ENCODE measurements at regions not wholly inside any gene's neighbourhood (a gene's known extent, or its start where the extent isn't known, plus 50 kb on each side); places are given as distances from the start of the nearest gene placed in this dataset.

DNA sequence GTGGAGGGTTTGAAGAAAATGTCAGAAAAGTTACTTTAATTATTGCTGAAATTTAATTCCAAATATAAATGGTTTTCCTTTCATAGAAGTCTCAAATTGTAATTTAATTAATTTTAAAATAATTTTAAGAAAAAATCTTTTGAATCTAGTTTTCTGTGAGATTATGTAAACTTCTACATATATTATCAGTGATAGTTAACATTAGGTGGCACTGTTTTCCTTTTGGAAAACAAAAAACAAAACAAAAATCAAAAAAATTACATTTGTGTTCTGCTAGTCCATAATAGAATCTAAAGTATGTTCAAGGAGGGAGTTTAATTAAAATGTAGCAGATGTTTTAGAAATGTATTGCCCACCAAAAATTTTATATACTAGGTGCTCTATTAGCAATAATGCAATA is 1456.7 kb downstream of the REEP3 start:
- Histone ChIP-seq H3K27ac (no peak overlapping the region), H3K4me3 (ENCODE audit: low read depth in 1 of 2, low read length in 1 of 2) (no peak overlapping the region), H3K27me3 (no peaks in the 10 kb centered on the region), H3K36me3 (no peaks in the 10 kb centered on the region), H3K4me1 (ENCODE audit: control insufficient read depth in 1 of 2, insufficient read depth in 1 of 2, low read depth in 1 of 2, low read length in 1 of 2) (no peaks in the 10 kb centered on the region), H3K9me3 (no peaks in the 10 kb centered on the region)
- TF ChIP-seq, protein P1, sequence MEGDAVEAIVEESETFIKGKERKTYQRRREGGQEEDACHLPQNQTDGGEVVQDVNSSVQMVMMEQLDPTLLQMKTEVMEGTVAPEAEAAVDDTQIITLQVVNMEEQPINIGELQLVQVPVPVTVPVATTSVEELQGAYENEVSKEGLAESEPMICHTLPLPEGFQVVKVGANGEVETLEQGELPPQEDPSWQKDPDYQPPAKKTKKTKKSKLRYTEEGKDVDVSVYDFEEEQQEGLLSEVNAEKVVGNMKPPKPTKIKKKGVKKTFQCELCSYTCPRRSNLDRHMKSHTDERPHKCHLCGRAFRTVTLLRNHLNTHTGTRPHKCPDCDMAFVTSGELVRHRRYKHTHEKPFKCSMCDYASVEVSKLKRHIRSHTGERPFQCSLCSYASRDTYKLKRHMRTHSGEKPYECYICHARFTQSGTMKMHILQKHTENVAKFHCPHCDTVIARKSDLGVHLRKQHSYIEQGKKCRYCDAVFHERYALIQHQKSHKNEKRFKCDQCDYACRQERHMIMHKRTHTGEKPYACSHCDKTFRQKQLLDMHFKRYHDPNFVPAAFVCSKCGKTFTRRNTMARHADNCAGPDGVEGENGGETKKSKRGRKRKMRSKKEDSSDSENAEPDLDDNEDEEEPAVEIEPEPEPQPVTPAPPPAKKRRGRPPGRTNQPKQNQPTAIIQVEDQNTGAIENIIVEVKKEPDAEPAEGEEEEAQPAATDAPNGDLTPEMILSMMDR (IDR thresholded peaks at IDR 0.05): no peak

DNA sequence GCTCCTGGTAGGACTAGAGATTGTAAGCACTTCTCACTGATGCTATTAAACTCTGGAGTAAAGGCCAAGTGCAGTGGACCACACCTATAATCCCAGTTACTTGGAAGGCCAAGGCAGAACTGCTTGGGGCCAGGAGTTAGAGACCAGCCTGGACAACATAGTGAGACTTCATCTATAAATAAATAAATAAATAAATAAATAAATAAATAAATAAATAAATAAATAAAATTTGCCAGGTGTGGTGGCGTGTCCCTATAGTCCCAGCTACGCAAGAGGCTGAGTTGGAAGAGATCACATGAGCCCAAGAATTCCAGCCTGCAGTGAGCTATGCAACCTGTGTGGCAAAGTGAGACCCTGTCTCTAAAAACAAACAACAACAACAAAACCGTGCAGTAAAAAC is 1475.7 kb downstream of the REEP3 start:
- no peak overlapping the region for H3K4me3 ChIP-seq (ENCODE audit: low read depth in 1 of 2, low read length in 1 of 2)
- no peaks in the 10 kb centered on the region for H3K36me3 ChIP-seq
- no peaks in the 10 kb centered on the region for H3K27me3 ChIP-seq
- TF ChIP-seq, protein P1 (IDR thresholded peaks at IDR 0.05): no peak
- H3K27ac ChIP-seq: no peak overlapping the region
- no peaks in the 10 kb centered on the region for H3K4me1 ChIP-seq (ENCODE audit: control insufficient read depth in 1 of 2, insufficient read depth in 1 of 2, low read depth in 1 of 2, low read length in 1 of 2)
- H3K9me3 ChIP-seq: no peaks in the 10 kb centered on the region

DNA sequence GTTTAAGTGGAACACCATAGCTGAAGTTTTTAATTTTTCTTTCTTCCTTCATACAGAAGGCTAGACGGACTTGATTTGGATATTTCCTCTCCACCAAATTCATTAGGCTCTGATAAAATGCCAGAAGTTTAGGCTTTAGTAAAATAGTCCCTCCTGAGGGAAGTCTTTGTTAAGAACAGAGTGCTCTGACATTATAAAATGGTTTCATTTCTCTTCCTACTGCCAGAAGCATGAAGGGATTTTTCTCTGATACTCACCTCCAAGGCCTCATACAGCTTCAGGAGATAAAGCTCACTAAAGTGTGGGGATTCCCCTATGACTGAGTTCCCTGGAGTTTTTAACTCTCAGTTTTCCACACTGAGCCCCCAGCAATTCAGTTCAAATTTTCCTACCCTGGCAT is 1489.6 kb downstream of the REEP3 start:
- H3K36me3 ChIP-seq: no peaks in the 10 kb centered on the region
- H3K27ac ChIP-seq: no peak overlapping the region
- H3K9me3 ChIP-seq: no peaks in the 10 kb centered on the region
- H3K27me3 ChIP-seq: no peaks in the 10 kb centered on the region
- TF ChIP-seq, protein P1 (IDR thresholded peaks at IDR 0.05): no peak
- H3K4me1 ChIP-seq (ENCODE audit: control insufficient read depth in 1 of 2, insufficient read depth in 1 of 2, low read depth in 1 of 2, low read length in 1 of 2): no peaks in the 10 kb centered on the region
- H3K4me3 ChIP-seq (ENCODE audit: low read depth in 1 of 2, low read length in 1 of 2): no peak overlapping the region

DNA sequence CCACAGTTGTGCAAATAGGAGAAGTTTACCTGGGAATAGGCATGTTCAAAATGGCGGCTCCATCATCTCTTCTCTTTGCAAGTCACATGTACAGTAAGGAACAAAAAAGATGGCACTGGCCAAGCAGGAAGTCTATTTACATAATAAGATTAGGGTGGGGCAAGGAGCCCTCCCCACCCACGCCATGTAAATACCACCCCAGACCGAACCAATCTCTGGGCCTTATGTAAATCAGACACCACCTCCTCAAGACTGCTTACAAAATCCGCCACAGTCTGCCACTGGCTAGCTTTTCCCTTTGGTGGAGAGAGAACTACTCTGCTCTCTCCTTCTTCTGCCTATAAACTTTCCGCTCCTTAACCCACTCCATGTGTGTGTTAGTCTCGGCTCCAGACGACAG is 1496.3 kb downstream of the REEP3 start:
- Histone ChIP-seq H3K36me3 (no peaks in the 10 kb centered on the region), H3K27ac (no peak overlapping the region), H3K27me3 (no peaks in the 10 kb centered on the region), H3K9me3 (no peaks in the 10 kb centered on the region), H3K4me3 (ENCODE audit: low read depth in 1 of 2, low read length in 1 of 2) (no peak overlapping the region), H3K4me1 (ENCODE audit: control insufficient read depth in 1 of 2, insufficient read depth in 1 of 2, low read depth in 1 of 2, low read length in 1 of 2) (no peaks in the 10 kb centered on the region)
- TF ChIP-seq, protein P1 (IDR thresholded peaks at IDR 0.05): no peak

DNA sequence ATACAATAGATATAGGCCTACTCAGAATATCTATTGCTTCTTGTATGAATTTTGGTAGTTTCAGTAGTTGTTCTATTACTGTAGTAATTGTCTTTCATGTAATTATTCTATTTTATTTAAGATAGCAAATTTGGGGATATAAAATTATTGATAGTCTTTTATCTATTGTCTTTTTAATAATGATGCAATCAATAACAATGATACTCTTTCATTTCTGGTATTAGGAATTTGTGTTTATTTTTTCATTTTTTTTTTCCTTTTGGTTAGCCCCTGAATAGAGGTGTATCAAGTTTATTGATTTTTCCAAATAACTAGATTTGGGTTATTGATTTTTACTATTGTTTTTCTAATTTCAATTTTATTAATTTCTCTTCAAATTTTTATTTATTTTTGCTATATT is 1503.7 kb downstream of the REEP3 start:
- H3K27me3 ChIP-seq: no peaks in the 10 kb centered on the region
- H3K4me1 ChIP-seq (ENCODE audit: control insufficient read depth in 1 of 2, insufficient read depth in 1 of 2, low read depth in 1 of 2, low read length in 1 of 2): no peaks in the 10 kb centered on the region
- H3K27ac ChIP-seq: no peak overlapping the region
- H3K4me3 ChIP-seq (ENCODE audit: low read depth in 1 of 2, low read length in 1 of 2): no peak overlapping the region
- H3K9me3 ChIP-seq: no peaks in the 10 kb centered on the region
- TF ChIP-seq, protein P1 (IDR thresholded peaks at IDR 0.05): no peak
- H3K36me3 ChIP-seq: no peaks in the 10 kb centered on the region

DNA sequence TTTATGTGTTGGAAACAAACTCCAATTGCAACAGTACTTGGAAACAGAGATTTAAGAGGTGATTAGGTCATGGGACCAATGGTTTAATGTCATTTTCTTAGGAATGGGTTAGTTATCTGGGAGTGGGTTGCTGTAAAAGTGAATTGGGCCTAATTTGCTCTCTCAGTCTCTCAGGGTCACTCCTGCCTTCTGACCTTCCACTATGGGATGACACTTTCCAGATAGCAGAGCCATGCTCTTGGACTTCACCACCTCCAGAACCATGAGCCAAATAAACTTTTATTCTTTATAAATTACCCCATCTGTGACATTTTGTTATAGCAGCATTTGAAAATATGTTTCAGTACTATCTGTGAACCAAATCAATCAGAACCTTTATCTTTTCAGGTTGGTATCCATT is 1509.1 kb downstream of the REEP3 start:
- no peak overlapping the region for H3K27ac ChIP-seq
- H3K9me3 ChIP-seq: no peaks in the 10 kb centered on the region
- TF ChIP-seq, protein P1 (IDR thresholded peaks at IDR 0.05): no peak
- H3K36me3 ChIP-seq: no peaks in the 10 kb centered on the region
- H3K27me3 ChIP-seq: no peaks in the 10 kb centered on the region
- no peaks in the 10 kb centered on the region for H3K4me1 ChIP-seq (ENCODE audit: control insufficient read depth in 1 of 2, insufficient read depth in 1 of 2, low read depth in 1 of 2, low read length in 1 of 2)
- H3K4me3 ChIP-seq (ENCODE audit: low read depth in 1 of 2, low read length in 1 of 2): no peak overlapping the region
